Duodenal mucosa (tissue), 2 donors: ENCODE measurements at regions not wholly inside any gene's neighbourhood (a gene's known extent, or its start where the extent isn't known, plus 50 kb on each side); places are given as distances from the start of the nearest gene placed in this dataset.

Source experiments
- H3K27ac ChIP-seq: one replicate; pipeline ENCODE4 v1.7.0; 2013; ENCODE audit warnings: low read depth, low read length
- H3K27me3 ChIP-seq, 2 donors: one replicate each; pipeline ENCODE4 v1.7.0; 2013; ENCODE audit warnings: low read length in 2 of 2, control low read depth in 1 of 2; ENCODE audit not compliant: insufficient read depth in 2 of 2, control insufficient read depth in 1 of 2
- H3K36me3 ChIP-seq, 2 donors: one replicate each; pipeline ENCODE4 v1.7.0; 2013; ENCODE audit warnings: low read length in 2 of 2, control low read depth in 1 of 2; ENCODE audit not compliant: insufficient read depth in 2 of 2, control insufficient read depth in 1 of 2
- H3K4me1 ChIP-seq, 2 donors: one replicate each; pipeline ENCODE4 v1.7.0; 2013; ENCODE audit warnings: low read length in 2 of 2, control low read depth in 1 of 2; ENCODE audit not compliant: insufficient read depth in 2 of 2, control insufficient read depth in 1 of 2
- H3K4me3 ChIP-seq, 2 donors: one replicate each; pipeline ENCODE4 v1.7.0; 2013; ENCODE audit warnings: low read length in 2 of 2, low read depth in 1 of 2
- H3K9ac ChIP-seq, 2 donors: one replicate each; pipeline ENCODE4 v1.7.0; 2013; ENCODE audit warnings: low read length in 2 of 2, low read depth in 1 of 2
- H3K9me3 ChIP-seq, 2 donors: one replicate each; pipeline ENCODE4 v1.7.0; 2013; ENCODE audit warnings: low read length in 2 of 2, control low read depth in 1 of 2; ENCODE audit not compliant: control insufficient read depth in 1 of 2

DNA sequence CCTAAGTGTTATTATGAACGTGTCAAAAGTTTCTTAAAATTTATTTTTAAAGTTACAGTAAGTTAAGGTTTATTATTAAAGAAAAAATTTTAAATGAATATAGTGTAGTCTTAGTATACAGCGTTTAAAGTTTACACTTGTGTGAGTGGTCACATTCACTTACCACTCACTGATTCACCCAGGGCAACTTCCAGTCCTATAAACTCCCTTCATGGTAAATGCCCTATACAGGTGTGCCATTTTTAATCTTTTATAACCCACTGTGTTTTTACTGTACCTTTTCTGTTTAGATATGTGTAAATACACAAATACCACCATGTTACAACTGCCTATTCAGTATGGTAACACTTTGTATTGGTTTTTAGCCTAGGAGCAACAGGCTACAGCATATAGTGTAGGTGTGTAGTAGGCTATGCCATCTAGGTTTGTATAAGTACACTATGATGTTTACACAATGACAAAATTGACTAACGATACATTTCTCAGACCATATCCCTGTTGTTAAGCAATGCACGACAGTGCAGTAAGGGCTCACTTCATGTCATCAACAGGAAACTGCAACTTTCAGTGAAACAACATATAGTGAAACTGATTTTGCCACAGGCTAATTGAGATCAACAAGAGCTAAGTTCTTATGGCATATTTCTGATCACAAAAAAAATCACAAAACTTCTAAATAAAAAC, 112.0 kb upstream of the TMCC3 start:
- H3K9me3 ChIP-seq = no peaks in the 10 kb centered on the region
- H3K4me3 ChIP-seq = no peak overlapping the region
- H3K27ac ChIP-seq = no peak overlapping the region
- H3K36me3 ChIP-seq = no peaks in the 10 kb centered on the region
- peaks cover 0 to 3% of the 10 kb centered on the region in 2 donors for H3K4me1 ChIP-seq
- no peaks in the 10 kb centered on the region for H3K27me3 ChIP-seq
- H3K9ac ChIP-seq = no peak overlapping the region

DNA sequence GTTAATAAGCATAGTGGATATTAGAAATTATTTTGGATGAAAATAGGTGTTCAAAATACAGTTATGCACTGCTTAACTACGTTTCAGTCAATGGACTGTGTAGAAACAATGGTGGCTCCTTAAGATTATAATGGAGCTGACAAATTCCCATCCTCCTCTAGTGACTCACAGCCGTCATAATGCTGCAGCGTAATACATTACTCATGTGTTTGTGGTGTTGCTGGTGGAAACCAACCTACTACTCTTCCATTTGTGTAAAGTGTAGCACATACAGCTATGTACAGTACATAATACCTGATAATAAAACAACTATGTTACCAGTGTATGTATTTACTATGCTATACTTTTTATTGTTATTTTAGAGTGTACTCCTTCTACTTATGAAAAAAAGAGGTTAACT, 111.2 kb upstream of the TMCC3 start:
- Histone ChIP-seq H3K27ac (no peak overlapping the region), H3K4me3 (no peak overlapping the region), H3K9ac (no peak overlapping the region), H3K27me3 (no peaks in the 10 kb centered on the region), H3K9me3 (no peaks in the 10 kb centered on the region), H3K4me1 (peaks cover 0 to 3% of the 10 kb centered on the region in 2 donors), H3K36me3 (no peaks in the 10 kb centered on the region)

DNA sequence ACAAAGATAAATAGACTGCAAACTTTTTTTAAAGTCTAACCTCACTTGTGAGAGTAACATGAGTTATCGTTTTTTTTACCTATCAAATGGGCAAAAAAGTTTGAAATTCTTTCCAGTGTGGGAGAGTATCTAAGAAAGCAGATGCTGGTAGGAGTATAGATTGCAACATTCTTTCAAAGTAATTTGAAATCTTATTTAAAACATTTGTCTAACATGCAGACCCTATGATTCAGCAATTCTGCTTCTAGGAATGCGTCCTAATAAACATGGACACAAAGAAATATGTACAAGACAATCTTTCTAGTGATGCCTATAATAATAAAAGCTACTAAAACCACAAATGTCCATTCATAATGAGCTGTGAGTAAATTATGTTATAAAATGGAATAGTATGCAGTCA, 110.4 kb upstream of the TMCC3 start:
- Histone ChIP-seq H3K9ac (no peak overlapping the region), H3K27me3 (no peaks in the 10 kb centered on the region), H3K9me3 (no peaks in the 10 kb centered on the region), H3K36me3 (no peaks in the 10 kb centered on the region), H3K27ac (no peak overlapping the region), H3K4me1 (peaks cover 0 to 3% of the 10 kb centered on the region in 2 donors), H3K4me3 (no peak overlapping the region)

DNA sequence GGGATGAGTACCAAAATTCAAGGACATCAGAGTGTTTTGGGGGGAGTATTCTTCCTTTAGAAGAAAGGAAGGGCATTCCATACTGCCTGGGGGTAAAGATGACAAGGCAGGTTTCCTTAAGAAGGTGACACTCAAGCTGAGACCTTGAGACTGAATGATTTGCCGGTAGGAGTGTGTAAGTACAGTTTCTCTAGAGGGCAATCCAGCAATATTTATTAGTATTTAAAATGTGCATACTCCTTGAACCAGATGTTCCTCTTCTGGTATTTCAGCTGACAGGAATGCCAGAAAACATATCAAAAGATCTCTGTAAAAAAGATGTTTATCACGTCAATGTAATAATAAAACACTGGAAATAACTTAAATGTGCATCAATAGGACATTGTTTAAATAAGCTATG, 106.4 kb upstream of the TMCC3 start:
- H3K4me1 ChIP-seq = no peaks in the 10 kb centered on the region
- no peaks in the 10 kb centered on the region for H3K36me3 ChIP-seq
- no peak overlapping the region for H3K27ac ChIP-seq
- no peaks in the 10 kb centered on the region for H3K27me3 ChIP-seq
- H3K9me3 ChIP-seq = no peaks in the 10 kb centered on the region
- no peak overlapping the region for H3K9ac ChIP-seq
- H3K4me3 ChIP-seq = no peak overlapping the region

DNA sequence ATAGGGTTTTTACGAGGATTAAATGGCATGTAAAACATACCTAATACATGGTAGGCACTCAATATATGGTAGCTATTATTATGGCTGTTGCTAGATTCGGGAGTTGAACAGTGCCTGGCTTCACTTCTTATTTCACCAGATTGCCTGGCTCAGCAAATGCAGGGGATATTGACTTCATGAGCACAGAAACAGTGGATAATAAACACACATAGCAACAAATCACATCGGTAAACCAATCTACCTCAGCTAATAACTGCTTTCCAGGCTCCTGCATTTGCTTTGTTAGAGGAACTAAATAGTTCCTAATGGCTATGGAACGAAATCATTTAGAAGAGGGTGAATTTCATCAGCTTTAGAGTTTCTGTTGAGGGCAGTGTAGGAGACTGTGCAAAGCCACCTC, 105.2 kb upstream of the TMCC3 start:
- H3K4me1 ChIP-seq = no peaks in the 10 kb centered on the region
- H3K27ac ChIP-seq = no peak overlapping the region
- no peak overlapping the region for H3K9ac ChIP-seq
- H3K4me3 ChIP-seq = no peak overlapping the region
- no peaks in the 10 kb centered on the region for H3K9me3 ChIP-seq
- no peaks in the 10 kb centered on the region for H3K36me3 ChIP-seq
- no peaks in the 10 kb centered on the region for H3K27me3 ChIP-seq

DNA sequence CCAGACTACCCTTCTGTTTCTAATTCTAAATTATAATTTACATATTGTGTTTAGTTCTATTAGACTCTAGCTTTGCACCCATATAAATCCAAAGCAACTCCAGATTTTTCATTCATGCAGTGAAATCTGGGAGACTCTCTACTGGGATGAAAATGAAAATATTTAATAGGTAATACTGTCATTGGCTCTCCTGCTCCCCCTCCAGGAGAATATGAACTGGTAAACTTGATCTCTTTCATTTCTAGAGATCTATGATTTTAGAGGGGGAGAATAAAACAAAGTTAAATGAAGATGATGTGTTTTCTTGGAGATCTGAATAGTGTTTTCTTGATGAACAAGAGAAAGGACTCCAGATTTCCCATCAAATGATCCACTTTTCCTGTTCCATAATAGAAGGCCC, 104.3 kb upstream of the TMCC3 start:
- no peak overlapping the region for H3K4me3 ChIP-seq
- no peaks in the 10 kb centered on the region for H3K36me3 ChIP-seq
- no peaks in the 10 kb centered on the region for H3K4me1 ChIP-seq
- no peak overlapping the region for H3K9ac ChIP-seq
- H3K27me3 ChIP-seq = no peaks in the 10 kb centered on the region
- no peak overlapping the region for H3K27ac ChIP-seq
- no peaks in the 10 kb centered on the region for H3K9me3 ChIP-seq

DNA sequence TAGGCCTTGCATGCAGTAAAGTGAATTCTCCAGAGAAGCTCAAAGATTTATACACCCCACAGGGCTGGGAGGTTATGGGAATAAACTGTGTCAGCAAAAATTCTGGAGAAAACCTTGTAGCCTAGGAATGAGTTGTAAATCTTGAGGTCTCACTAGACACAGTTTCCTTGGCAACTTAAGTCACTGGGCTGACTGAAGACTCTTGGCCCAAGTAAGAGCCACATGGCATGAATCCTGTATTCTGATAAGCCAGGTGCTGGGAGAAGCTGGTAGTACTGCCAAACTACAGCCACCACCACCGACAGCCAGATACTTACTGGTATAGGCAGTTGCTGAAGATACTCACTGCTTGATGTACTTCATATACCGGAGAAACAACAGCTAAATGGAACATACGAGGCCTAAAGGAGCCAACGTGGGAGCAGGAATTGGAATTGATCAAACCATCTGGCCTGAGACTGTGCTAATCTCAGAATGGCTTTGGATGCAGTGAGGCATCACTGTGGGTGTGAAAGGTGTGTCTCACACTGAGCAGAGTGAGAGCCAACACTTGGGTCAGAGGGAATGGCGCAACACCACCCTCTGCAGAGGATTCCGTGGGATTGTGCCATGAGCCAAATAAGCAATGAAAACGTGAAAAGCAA, 102.8 kb upstream of the TMCC3 start:
- no peaks in the 10 kb centered on the region for H3K36me3 ChIP-seq
- H3K27ac ChIP-seq = no peak overlapping the region
- peaks cover 0 to 4% of the 10 kb centered on the region in 2 donors for H3K27me3 ChIP-seq
- H3K4me3 ChIP-seq = no peak overlapping the region
- no peaks in the 10 kb centered on the region for H3K9me3 ChIP-seq
- no peaks in the 10 kb centered on the region for H3K4me1 ChIP-seq
- no peak overlapping the region for H3K9ac ChIP-seq

DNA sequence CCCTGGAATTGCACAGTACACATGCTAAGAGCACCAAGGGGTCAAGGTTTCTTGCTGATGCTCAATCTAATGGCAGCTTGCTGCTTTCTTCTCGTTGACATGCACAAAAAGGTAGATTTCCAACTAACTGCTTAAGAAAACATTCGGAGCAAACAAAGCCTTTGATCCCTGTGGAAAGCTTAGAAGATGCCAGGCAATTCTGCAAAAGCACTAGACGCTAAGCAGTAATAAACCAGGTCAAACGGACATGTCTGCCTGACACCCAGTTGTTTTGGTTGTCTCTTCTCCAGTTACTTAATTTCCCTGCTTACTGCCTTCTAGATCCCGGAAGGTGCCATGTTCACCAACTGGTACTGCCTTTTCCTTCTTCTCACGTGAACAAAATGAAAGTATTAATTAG, 100.5 kb upstream of the TMCC3 start:
- Histone ChIP-seq H3K36me3 (no peaks in the 10 kb centered on the region), H3K4me1 (no peaks in the 10 kb centered on the region), H3K9ac (no peak overlapping the region), H3K27ac (no peak overlapping the region), H3K4me3 (no peak overlapping the region), H3K27me3 (peaks cover 0 to 4% of the 10 kb centered on the region in 2 donors), H3K9me3 (no peaks in the 10 kb centered on the region)

DNA sequence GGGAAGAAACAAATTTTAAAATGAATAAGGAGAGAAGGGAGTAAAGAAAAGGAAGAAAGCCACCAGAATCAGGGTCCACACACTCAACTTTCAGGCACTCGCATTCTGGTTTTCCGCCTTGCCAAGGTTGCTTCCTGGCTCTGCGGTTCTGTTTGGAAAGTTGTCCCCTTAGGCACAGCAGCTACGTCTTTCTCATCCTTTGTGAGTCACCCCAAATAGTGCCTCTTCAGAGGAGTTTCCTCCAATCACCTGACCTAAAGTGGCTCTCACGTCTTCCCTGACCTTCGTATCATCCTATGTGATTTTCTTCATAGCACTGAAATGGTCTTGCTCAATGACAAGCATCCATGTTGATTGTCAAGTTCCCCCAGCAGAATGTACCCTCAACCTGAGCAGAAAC, 99.5 kb upstream of the TMCC3 start:
- Histone ChIP-seq H3K4me1 (no peaks in the 10 kb centered on the region), H3K27me3 (peaks cover 0 to 4% of the 10 kb centered on the region in 2 donors), H3K4me3 (no peak overlapping the region), H3K9me3 (no peaks in the 10 kb centered on the region), H3K36me3 (no peaks in the 10 kb centered on the region), H3K27ac (no peak overlapping the region), H3K9ac (no peak overlapping the region)

DNA sequence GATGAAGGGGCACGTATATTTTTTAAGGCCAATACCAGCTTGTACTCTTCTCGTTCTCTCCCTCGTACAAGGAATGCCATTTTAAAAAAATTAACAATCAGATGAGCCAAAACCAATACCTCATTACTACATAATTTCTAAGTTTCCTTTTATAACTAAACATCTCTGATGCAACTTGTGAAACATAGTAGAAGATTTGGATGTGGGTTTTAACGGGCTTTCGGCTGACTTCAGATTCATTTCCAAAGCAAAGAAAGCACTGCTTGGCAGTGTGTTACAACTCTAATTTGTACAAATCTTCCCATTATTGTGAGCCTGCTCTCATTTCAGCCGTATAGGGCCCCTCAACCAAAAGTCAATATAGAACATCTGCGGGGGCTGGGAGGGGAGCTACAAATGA, 99.1 kb upstream of the TMCC3 start:
- no peak overlapping the region for H3K4me3 ChIP-seq
- peaks cover 0 to 4% of the 10 kb centered on the region in 2 donors for H3K27me3 ChIP-seq
- no peaks in the 10 kb centered on the region for H3K9me3 ChIP-seq
- H3K9ac ChIP-seq = no peak overlapping the region
- H3K27ac ChIP-seq = no peak overlapping the region
- H3K4me1 ChIP-seq = no peaks in the 10 kb centered on the region
- no peaks in the 10 kb centered on the region for H3K36me3 ChIP-seq
